Uterus (tissue), 3 donors: ENCODE measurements at regions not wholly inside any gene's neighbourhood (a gene's known extent, or its start where the extent isn't known, plus 50 kb on each side); places are given as distances from the start of the nearest gene placed in this dataset.

Source experiments
- DNase-seq, 2 donors: peaks; one replicate each; pipeline ENCODE4 v3.0.0-alpha.2; 2019 to 2020
- H3K27ac ChIP-seq, 2 donors: fragments of 200-600 bp; sonication (generic); 1 replicate in 1 of 2; 2 replicates in 1 of 2; pipeline ENCODE4 v1.5.1; 2016 to 2018
- H3K27me3 ChIP-seq, 2 donors: fragments of 200-600 bp; sonication (generic); one replicate each; pipeline ENCODE4 v1.5.1; 2018 to 2019; ENCODE audit warnings: control low read depth in 1 of 2
- H3K36me3 ChIP-seq, 2 donors: fragments of 200-600 bp; sonication (generic); one replicate each; pipeline ENCODE4 v1.5.1; 2019; ENCODE audit warnings: control low read depth in 1 of 2
- H3K4me1 ChIP-seq, 2 donors: fragments of 200-600 bp; sonication (generic); one replicate each; pipeline ENCODE4 v1.5.1; 2018 to 2019; ENCODE audit warnings: control low read depth in 1 of 2
- H3K4me3 ChIP-seq, 2 donors: fragments of 200-600 bp; sonication (generic); 1 replicate in 1 of 2; 2 replicates in 1 of 2; pipeline ENCODE4 v1.5.1; 2018 to 2019; ENCODE audit warnings: mild to moderate bottlenecking in 1 of 2
- H3K9me3 ChIP-seq, 2 donors: fragments of 200-600 bp; sonication (generic); one replicate each; pipeline ENCODE4 v1.5.1; 2019; ENCODE audit warnings: control low read depth in 1 of 2
- POLR2A ChIP-seq, 2 donors: fragments of 450-650 bp; IDR thresholded peaks; one replicate each; pipeline ENCODE4 v1.6.1; 2016; ENCODE audit warnings: antibody characterized with exemption in 2 of 2, mild to moderate bottlenecking in 1 of 2, moderate library complexity in 1 of 2
- intact Hi-C: fragments of 100-400 bp; cut with DNase I; formaldehyde crosslinking; loops from one replicate; pipeline ENCODE4 v1.15.1; 2023; ENCODE audit warnings: low total_unique reads
- TF ChIP-seq, protein P1 (sequence below), 4 experiments: fragments of 200-600 bp in 2 of 4; fragments of 450-650 bp in 2 of 4; sonication (generic) in 2 of 4; IDR thresholded peaks; one replicate each; pipeline ENCODE4 v1.5.1; 2016 to 2019; ENCODE audit warnings: antibody characterized with exemption in 4 of 4, mild to moderate bottlenecking in 2 of 4, moderate library complexity in 1 of 4
- donor health status: DM: yes; HTN: yes; CAD: no.

- H3K4me1 ChIP-seq = peaks cover 4 to 6% of the 10 kb centered on the region in 2 donors
- intact Hi-C loops = loop anchor here (10.0 kb wide), 1 partner anchor 58 kb away; the partner anchor contains the start of gene SP3
- no peaks in the 10 kb centered on the region for H3K9me3 ChIP-seq
- H3K27me3 ChIP-seq = no peaks in the 10 kb centered on the region
- H3K4me3 ChIP-seq = no peak overlapping the region
- no peak for TF ChIP-seq POLR2A (IDR thresholded peaks at IDR 0.05)
- TF ChIP-seq, protein P1, sequence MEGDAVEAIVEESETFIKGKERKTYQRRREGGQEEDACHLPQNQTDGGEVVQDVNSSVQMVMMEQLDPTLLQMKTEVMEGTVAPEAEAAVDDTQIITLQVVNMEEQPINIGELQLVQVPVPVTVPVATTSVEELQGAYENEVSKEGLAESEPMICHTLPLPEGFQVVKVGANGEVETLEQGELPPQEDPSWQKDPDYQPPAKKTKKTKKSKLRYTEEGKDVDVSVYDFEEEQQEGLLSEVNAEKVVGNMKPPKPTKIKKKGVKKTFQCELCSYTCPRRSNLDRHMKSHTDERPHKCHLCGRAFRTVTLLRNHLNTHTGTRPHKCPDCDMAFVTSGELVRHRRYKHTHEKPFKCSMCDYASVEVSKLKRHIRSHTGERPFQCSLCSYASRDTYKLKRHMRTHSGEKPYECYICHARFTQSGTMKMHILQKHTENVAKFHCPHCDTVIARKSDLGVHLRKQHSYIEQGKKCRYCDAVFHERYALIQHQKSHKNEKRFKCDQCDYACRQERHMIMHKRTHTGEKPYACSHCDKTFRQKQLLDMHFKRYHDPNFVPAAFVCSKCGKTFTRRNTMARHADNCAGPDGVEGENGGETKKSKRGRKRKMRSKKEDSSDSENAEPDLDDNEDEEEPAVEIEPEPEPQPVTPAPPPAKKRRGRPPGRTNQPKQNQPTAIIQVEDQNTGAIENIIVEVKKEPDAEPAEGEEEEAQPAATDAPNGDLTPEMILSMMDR (IDR thresholded peaks at IDR 0.05) = no peak
- H3K27ac ChIP-seq = peak overlapping the region; percentile 82 to 86
- no peaks in the 10 kb centered on the region for H3K36me3 ChIP-seq
- DNase-seq = no peak
Observed at GRCh38 chr2:174022431-174022830, 57.3 kb upstream of the SP3 start.

DNA sequence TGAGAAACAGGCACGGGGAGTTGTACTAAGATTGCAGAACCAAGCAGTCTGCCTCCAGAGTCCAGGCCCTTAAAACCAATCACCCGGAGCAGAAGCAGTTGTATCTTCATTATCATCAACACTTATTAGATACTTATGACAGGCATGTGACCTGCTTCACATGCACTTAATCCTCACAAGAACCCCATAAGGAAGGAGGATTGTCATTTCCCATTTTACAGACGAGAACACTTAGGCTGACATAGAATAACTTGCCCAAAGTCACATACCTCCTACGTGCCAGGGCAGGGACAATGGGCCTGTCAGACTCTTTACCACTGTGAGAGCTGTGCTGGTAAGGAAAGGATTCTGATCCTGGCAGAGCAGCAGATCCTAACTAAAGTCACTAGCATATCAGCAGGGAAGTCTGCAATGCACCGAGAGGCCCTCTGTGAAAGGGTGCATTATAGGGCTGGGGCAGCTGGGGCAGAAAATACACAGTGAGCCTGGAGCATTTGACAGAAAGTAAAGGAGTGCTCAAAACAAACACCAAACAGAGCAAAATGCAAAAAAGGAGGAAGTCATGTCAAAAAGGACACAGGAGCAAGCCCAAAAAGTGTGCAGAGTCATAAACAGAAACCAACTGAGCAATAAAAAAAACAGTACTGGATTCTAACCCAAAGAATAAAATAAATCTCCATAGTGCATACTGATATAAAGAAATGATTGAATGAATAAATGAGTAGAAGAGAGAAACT is 55.9 kb upstream of the SP3 start:
- no peaks in the 10 kb centered on the region for H3K36me3 ChIP-seq
- no peak overlapping the region for H3K4me3 ChIP-seq
- peak overlapping the region in 1 of 2 donors; percentile 30 for H3K27ac ChIP-seq
- DNase-seq = no peak
- no peak for TF ChIP-seq POLR2A (IDR thresholded peaks at IDR 0.05)
- H3K9me3 ChIP-seq = no peaks in the 10 kb centered on the region
- intact Hi-C loops = loop anchor here (10.0 kb wide), 1 partner anchor 56 kb away; the partner anchor contains the start of gene SP3
- H3K27me3 ChIP-seq = no peaks in the 10 kb centered on the region
- H3K4me1 ChIP-seq = peaks cover 4 to 6% of the 10 kb centered on the region in 2 donors

- no peak for DNase-seq
- no peaks in the 10 kb centered on the region for H3K36me3 ChIP-seq
- no peak for TF ChIP-seq POLR2A (IDR thresholded peaks at IDR 0.05)
- TF ChIP-seq, protein P1 (IDR thresholded peaks at IDR 0.05) = no peak
- peaks cover 4 to 6% of the 10 kb centered on the region in 2 donors for H3K4me1 ChIP-seq
- H3K4me3 ChIP-seq = no peak overlapping the region
- H3K9me3 ChIP-seq = no peaks in the 10 kb centered on the region
- H3K27me3 ChIP-seq = no peaks in the 10 kb centered on the region
- intact Hi-C loops = loop anchor here (10.0 kb wide), 1 partner anchor 55 kb away; the partner anchor contains the start of gene SP3
- H3K27ac ChIP-seq = no peak overlapping the region
Observed at GRCh38 chr2:174020026-174020425, 54.9 kb upstream of the SP3 start.

DNA sequence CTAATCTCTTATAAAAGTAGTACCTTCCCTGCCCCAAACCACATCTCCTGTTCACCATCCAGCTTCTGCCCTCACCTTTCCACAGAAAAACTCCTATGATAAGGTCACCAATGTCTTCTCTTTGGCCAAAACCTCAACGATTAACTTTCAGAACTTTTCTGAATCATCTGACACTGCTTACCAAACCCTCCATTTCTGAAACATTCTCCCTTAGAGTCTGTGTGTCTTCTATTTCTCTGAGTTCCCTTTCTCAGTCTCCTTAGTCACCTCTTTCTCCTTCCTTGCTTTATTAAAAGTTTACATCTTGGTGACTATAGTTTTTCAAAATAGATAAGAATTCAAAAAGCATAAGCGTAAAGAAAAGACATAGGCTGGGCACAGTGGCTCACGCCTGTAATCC is 51.3 kb upstream of the SP3 start:
- intact Hi-C loops = no loop called here
- Histone ChIP-seq H3K36me3 (no peaks in the 10 kb centered on the region), H3K9me3 (no peaks in the 10 kb centered on the region), H3K27ac (no peak overlapping the region), H3K27me3 (no peaks in the 10 kb centered on the region), H3K4me3 (no peak overlapping the region), H3K4me1 (peaks cover 0 to 8% of the 10 kb centered on the region in 2 donors)
- TF ChIP-seq POLR2A (IDR thresholded peaks at IDR 0.05) = no peak
- no peak for DNase-seq

DNA sequence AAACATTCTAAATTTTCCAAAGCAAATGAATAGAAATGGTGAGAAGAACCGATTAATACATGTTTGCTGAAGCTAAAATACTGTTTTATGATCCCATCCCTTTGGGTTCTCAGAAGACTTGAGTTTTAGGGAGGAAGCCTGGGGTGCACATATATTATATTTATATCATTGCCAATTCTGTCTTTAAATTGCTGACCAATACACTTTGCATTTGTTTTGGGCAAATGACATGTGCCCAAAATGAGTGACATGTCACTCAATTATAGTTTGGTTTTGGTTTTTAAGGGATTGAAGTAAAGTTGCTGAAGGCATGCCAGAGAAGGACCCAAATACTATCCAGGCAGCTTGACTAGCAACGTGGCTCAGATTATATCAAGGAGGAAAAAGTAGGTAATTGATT is 50.3 kb upstream of the SP3 start:
- H3K9me3 ChIP-seq = no peaks in the 10 kb centered on the region
- TF ChIP-seq POLR2A (IDR thresholded peaks at IDR 0.05) = no peak
- TF ChIP-seq, protein P1 (IDR thresholded peaks at IDR 0.05) = no peak
- DNase-seq = no peak
- H3K36me3 ChIP-seq = no peaks in the 10 kb centered on the region
- H3K4me1 ChIP-seq = peaks cover 0 to 11% of the 10 kb centered on the region in 2 donors
- no peak overlapping the region for H3K4me3 ChIP-seq
- no peaks in the 10 kb centered on the region for H3K27me3 ChIP-seq
- intact Hi-C loops = no loop called here
- peak overlapping the region in 1 of 2 donors; percentile 90 for H3K27ac ChIP-seq
